ENCODE measurements at regions not wholly inside any gene's neighbourhood (a gene's known extent, or its start where the extent isn't known, plus 50 kb on each side); places are given as distances from the start of the nearest gene placed in this dataset.
"Not testable (repeated sequence)": the region's sequence is repeated elsewhere in the genome, so short reads cannot be mapped to it uniquely, and the experiment has no call there.

- no peak for DNase-seq (ENCODE audit: low read depth in 2 of 2)
These were observed 124.3 kb upstream of the IGF1R start for GRCh38 chr15:98523912-98524662.

DNA sequence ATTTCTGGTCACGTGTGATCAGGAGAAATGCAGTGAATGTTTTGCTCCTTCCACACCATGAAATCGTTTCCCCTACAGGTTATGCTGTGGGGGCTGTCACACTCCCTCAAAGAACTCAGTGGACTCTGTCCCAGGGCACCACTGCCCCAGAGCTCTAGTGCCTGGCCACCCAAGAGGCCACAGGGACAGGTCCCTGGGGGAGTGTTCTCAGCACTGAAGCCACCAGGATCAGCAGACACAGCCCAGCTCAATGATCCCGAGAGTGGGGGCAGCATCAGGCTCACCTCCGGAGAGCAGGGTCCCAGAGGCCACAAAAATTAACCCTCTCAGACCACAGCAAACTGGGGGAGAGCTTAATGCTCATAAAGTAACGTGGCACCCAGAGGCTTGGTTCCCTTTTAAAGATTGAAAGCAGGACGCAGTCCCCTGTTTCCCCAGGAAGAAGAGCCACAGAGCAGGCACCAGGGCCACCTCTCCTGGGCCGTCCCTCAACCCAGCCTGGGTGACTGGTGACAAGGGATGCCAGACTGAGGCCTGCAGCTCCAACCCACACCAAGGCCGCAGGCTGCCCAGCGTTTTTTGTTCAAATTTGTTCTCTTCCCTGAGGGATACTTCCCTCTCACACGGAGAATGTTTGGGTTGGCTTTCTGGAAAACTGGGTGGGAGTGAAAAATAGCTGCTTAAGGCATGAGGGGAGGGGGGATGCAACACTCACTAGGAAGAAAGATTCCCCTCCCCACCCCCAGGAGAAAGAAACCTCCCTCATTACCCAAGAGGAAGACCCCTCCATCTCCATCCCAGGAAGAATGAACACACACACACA is 123.3 kb upstream of the IGF1R start:
- DNase-seq (ENCODE audit: low read depth in 2 of 2), result no peak

DNA sequence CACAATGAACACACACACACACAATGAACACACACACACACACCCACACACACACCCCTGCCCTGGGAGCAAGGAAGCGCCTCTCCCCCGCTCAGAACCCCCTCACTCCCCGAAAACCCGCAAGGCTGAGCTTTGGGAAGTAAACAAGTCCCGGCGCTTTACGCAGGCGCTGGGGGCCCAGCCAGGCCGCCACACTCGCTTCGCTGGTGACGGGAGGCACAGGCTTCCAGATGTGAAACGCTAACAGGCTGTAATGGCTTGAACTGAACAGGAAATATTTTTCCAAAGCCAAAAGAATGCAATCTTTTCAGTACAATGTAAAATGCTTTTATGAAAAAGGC is 122.7 kb upstream of the IGF1R start:
- DNase-seq (ENCODE audit: low read depth in 2 of 2), result no peak

GRCh38 chr15:98526094-98526493 is 122.2 kb upstream of the IGF1R start:
- DNase-seq (ENCODE audit: low read depth in 2 of 2), result no peak

DNA sequence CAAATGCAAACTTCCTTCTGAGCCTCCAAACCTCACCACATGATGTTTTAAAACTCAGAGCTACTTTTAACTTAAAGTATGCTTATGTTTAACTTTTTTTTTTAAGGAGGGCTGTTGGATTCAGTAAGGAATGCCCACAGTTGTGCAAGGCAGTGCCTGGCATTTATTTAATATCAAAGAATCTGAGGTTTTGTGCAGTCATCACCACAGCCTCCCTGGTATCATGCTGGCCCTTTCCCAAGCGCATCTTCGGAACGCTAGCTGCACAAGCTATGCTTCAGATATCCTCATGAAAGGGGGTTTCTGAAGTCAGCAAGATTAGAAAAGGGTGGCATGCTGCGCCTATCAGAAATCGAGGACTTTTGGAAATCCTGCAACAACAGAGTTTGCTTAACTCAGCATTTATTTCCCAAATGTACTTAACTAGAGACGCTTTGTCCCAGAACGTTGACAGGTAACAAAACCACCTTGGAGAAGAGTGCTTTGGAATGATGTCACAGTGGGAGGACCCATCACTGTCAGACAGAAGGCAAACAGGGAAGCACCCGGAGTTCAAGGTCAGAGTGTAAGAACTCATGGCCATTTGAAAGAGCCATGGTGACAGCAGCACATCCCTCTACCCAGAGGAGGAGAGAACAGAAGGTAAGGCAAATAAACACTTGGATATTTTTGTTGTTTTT is 120.2 kb upstream of the IGF1R start:
- no peak for DNase-seq (ENCODE audit: low read depth in 2 of 2)

GRCh38 chr15:98529205-98530145 is 118.9 kb upstream of the IGF1R start:
- DNase-seq (ENCODE audit: low read depth in 2 of 2), result no peak

GRCh38 chr15:98530570-98530969 is 117.8 kb upstream of the IGF1R start:
- DNase-seq (ENCODE audit: low read depth in 2 of 2), result no peak

GRCh38 chr15:98532063-98532462 is 116.3 kb upstream of the IGF1R start:
- no peak for DNase-seq (ENCODE audit: low read depth in 2 of 2)

DNA sequence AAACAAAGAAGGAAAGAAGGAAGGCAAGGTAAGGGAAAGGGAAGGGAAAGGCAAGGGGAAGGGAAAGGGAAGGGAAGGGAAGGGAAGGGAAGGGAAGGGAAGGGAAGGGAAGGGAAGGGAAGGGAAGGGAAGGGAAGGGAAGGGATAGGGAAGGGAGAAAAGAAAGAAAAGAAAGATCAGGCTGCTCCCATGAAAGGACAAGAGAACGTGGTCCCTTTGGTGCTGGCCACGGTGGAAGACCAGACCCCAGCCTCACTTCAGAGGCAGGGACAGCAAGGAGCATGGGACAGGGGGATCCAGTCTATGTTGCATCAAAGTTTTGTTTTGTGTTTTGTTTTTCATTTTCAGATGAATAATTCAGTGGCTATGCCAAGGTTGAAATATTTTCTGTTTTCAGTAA is 111.4 kb upstream of the IGF1R start:
- DNase-seq (ENCODE audit: low read depth in 2 of 2), result no peak

DNA sequence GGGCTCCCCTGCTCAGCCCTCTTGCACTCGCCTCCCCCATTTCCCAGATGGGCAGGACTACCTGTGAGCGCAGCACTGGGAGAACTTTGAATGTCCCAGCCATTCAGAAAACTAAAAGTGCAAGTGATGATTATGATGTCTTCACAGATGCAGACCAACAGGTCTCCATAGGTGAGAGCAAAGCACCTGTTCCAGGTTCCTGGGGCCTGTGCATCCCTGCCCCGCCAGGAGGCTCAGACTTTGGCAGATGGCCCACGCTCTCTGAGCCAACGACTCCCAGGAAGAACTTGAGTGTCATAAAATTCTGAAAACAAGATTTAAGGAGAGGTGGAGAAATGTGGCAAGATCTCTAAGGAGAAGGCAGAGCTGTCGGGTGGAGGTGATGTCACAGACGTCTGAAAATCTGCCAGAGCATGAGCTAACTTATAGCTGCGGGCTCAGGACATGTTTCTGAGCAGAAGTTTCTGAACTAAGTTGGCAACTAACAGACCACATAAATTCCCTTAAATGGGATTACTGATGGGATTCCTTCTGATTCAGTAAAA is 110.8 kb upstream of the IGF1R start:
- no peak for DNase-seq (ENCODE audit: low read depth in 2 of 2)

GRCh38 chr15:98541519-98541918 is 106.8 kb upstream of the IGF1R start:
- DNase-seq (ENCODE audit: low read depth in 2 of 2), result no peak

DNA sequence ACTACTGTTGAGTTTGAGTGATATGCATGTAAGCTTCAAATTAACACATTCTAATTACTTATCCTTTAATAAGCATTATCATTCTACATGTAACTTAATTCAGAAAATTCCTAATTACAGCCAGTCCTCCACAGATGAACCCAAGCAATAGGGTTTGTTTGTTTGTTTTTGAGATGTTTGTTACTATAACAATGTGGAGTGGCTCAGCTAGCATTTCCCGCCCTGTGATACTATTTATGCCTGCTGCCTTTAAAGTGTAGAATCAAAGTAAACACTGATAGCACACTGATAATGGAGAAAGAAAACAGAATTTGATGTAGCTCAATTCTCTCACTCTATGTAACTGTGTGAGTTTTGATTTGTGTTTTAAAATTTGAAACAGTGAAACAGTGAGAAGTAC is 105.1 kb upstream of the IGF1R start:
- no peak for DNase-seq (ENCODE audit: low read depth in 2 of 2)

DNA sequence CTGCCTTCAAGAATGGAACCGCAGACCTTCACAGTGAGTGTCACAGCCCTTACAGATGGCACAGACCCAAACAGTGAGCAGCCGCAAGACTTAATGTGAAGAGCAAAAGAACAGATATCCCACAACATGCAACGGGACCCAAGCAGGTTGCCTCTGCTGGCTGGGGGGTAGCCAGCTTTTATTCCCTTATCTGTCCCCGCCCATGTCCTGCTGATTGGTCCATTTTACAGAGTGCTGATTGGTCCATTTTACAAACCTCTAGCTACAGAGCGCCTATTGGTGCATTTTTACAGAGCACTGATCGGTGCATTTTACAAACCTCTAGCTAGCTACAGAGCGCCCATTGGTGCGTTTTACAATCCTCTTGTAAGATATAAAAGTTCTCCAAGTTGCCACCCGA is 102.0 kb upstream of the IGF1R start:
- DNase-seq (ENCODE audit: low read depth in 2 of 2), result no peak

GRCh38 chr15:98547275-98547674 is 101.1 kb upstream of the IGF1R start:
- no peak for DNase-seq (ENCODE audit: low read depth in 2 of 2)

GRCh38 chr15:98547741-98548138 is 100.6 kb upstream of the IGF1R start:
- no peak for DNase-seq (ENCODE audit: low read depth in 2 of 2)

DNA sequence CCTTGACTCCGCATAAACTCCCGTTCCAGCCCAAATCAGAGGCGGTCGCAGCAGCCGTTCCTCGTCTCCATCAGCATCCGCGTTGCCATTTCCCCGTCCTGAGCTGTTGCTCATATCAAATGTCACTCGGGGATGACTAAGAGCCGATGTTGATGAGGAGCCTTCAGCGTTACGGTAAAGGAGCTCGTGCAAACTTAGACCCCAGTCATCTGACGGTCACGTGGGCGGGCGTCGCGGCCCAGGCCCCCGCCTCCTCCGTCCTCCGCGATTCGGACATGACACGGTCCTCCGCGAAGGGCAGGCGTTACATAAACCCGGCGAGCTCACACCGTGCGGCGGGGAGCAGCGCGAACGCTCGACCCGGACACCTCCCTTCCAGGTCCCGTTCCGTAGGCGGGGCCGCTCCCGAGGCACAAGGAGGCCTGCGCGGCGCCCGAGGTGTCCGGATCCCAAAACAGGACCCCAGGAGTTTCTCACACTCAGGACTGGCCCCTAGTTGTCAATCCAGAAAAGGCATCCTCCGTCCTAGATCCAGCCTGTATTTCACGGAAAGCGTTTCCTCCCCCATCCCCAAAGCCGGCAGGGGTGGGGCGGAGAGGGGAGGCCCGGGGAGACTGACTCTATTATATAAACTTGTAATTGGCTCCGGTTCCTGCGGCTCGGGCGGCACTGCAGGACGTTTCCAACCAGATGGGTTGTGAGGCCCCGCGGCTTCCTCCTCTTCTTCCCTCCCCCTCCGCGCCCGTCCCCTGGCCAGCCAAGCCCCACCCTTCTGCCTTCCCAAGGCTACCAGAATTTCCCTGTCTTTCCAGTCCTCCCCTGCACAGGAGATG is 100.0 kb upstream of the IGF1R start:
- peak; percentile 24 to 30 for DNase-seq (ENCODE audit: low read depth in 2 of 2)

GRCh38 chr15:98549003-98549402 is 99.3 kb upstream of the IGF1R start:
- DNase-seq (ENCODE audit: low read depth in 2 of 2), result no peak

GRCh38 chr15:98549741-98550140 is 98.6 kb upstream of the IGF1R start:
- no peak for DNase-seq (ENCODE audit: low read depth in 2 of 2)

- DNase-seq (ENCODE audit: low read depth in 2 of 2), result not testable (repeated sequence)
These were observed 98.0 kb upstream of the IGF1R start for GRCh38 chr15:98550363-98550762.

DNA sequence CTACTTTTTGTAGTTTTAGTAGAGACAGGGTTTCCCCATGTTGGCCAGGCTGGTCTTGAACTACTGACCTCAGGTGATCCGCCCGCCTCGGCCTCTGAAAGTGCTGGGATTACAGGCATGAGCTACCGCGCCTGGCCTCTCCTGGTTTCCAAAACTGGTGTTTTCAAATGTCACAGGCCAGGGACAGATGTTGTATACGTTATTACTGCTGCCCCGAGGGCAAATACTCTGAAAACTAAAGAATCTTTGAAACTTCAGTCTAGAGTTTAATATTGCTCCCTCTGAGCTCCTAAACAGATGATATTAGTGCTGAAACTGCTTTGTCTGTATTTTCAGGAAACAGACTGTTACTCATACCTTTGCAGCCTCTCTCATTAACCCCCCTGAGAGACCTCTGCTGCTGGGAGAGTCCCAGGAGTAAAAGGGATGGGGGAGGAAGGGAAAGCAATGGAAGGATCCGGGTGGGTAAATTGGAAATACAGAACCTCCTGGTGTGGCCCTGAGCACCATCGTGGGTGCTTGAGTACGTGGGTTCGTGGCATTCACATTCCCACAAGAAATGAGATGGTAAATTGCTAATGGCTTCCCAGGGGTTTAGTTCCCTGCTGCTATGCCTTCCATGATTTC is 96.3 kb upstream of the IGF1R start:
- DNase-seq (ENCODE audit: low read depth in 2 of 2), result no peak
